Erythroblast (primary cell): ENCODE measurements at regions not wholly inside any gene's neighbourhood (a gene's known extent, or its start where the extent isn't known, plus 50 kb on each side); places are given as distances from the start of the nearest gene placed in this dataset.
A peak's percentile ranks its signal among the peaks of the same experiment; 100 is the strongest.
"Not testable (repeated sequence)": the region's sequence is repeated elsewhere in the genome, so short reads cannot be mapped to it uniquely, and the experiment has no call there.

Source experiments
- DNase-seq, 2 experiments: peaks; one replicate each; lab custom pipeline; 2025; lab: John Stamatoyannopoulos, UW
- GATA1 ChIP-seq: IDR thresholded peaks from 2 replicates; pipeline ENCODE4 v1.6.1; 2011; ENCODE audit warnings: low read depth, mild to moderate bottlenecking, control low read depth, low read length, moderate library complexity
- POLR2A ChIP-seq: IDR thresholded peaks from 2 replicates; pipeline ENCODE4 v1.6.1; 2011; ENCODE audit warnings: mild to moderate bottlenecking, low read length

DNA sequence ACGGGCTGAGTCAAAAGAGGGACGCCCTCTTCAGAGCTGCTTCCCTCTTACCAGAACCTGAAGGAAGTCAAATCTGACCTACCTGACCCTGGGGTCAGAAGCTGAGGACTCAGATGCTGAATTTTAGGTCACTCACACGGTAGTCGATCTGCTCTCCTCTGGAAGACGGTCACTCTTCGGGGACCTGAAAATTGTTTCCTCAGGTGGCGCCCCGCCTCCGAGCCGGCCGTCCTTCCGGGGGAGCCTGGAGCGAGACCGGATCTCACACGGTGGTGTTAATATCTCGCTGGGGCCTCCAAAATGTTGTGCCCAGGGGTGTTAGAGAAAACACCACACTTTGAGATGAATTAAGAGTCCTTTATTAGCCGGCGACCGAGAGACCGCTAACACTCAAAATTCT is 737.2 kb downstream of the SI start:
- TF ChIP-seq POLR2A (no peak), GATA1 (no peak)

DNA sequence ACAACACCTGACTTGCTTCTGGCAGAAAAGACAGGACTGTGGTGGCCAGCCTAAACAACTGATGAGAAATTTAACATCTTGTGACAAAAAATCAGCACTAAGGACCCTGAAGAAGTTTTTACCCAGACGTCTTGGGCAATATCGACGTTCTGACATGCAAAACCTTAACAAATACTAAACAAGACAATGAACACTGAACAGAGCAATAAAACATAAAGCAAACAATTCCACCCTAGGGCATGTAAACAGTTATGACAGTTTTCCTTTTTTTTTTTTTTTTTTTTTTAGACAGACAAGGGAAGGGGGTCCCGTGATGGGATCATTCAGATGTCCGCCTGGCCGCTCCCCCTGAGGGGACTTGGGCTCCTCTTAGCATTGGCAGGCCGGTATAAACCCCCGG is 738.0 kb downstream of the SI start:
- DNase-seq: no peak

More for the DNA sequence above, 737.2 kb downstream of the SI start:
- DNase-seq: no peak

DNA sequence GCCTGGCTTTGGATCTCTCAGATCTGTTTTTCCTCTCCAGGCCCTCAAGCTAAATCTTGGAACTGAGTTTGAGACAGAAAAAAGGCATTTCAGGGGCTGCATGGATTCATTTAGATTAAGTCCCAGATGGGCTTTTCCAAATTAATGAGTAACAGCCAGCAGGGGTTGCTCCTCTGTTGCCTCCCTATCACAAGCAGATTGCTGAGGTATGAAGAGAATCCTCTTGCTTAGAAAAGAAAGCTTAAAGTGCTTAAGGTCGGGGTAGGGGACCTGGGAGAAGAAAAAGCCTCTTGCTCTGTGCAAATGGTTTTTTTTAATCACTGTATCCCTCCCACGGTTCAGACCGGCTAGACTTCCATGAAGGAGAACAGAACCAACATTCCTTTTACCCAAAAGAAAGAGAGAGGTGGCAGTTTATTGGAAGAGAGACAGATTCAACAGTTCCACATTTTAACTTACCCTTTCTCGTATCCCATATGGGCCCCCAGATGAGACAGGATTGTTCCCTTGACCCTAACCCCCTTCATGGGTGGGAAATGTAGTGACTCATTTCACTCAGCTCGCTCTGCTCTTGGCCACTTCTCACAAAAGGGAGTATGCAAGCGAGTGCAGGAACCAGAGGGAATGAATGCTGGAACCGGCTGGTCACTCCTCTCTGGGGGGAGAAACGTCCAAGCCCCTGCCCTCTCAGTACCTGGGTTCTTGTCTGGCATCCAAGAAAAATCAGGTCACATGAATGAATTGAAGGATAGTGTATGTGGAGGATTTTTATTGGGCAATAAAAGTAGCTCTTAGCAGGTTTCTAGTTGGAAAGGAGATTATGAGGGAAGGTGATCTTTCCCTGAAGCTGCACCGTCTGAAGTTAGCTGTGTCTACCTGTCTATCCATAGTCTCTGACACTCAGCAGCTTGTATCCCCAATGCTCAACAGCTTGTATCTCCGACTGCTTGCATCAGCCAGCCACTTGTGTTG is 745.2 kb downstream of the SI start:
- TF ChIP-seq POLR2A: no peak
- TF ChIP-seq GATA1: no peak

More for the DNA sequence above, 738.0 kb downstream of the SI start:
- TF ChIP-seq POLR2A (no peak), GATA1 (no peak)

DNA sequence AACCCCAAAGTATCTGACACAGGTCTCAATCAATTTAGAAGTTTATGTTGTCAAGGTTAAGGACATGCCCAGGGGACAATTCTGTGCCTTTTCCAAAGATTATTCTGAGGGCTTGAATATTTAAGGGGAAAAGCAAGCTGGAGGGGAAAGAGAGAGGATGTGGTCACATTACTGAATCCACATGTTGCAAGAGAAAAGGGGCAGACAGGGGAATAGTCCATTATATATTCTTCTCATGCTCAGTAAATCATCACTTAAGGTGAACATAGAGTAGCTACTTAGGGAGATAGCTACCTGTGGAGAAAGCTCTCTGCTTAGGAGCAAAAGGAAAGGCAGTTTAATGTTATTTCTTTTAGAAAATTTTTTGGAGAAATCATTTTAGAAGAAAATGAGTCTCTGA is 751.6 kb downstream of the SI start:
- no peak for DNase-seq
- TF ChIP-seq POLR2A (no peak), GATA1 (no peak)

More for the DNA sequence above, 745.2 kb downstream of the SI start:
- peak in 1 of 2 experiments; percentile 0 for DNase-seq

DNA sequence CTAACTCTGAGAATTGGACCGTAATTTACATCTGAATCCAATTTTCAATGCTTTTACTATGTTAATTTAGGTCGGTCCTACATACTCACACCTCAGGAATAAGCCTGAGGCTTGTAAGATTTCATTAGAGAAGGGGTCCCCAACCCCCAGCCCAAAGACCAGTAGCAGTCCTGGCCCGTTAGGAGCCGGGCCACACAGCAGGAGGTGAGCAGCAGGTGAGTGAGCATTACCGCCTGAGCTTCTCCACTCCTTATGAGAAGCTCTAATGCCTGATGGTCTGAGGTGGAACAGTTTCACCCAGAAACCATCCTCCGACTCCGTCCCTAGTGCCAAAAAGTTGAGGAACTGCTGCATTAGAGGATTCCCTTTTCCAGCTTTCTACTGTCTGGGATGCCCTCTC is 757.3 kb downstream of the SI start:
- TF ChIP-seq GATA1 (no peak), POLR2A (no peak)
- DNase-seq: no peak

DNA sequence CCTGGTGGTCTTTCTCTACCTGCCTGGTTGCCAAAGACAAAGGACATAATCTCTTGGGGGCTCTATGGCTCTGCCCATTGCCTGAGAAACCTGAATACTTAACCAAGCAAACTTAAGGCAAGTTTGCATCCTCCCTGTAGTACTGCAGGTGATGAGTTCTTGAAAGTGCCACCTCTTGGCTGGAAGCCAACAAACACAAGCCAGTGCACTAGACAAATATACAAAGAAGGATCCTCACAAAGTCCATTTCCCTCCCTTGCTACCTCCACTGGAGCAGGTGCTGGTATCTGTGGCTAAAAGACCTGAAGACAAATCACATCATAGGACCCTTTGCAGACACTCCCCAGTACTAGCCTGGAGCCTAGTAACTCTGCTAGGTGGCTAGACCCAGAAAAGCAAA is 772.3 kb downstream of the SI start:
- no peak for TF ChIP-seq POLR2A
- TF ChIP-seq GATA1: no peak

DNA sequence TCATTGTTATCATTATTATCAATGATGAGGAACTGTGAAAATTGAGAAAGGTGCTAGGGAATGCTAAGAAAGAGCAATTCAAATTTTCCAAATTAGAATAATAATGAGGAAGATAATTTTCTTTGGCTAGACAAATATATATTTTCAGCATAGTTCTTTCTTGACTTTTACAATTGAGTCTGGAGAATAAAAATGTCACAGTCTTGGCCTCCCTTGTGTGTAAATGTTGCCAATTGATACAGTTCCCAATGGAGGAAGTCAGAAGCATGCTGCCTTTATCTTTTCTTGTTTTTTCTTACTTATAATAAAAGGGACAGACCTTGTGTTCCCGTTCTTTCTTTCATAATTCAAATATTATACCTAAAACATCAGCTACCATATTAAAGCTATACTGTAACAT is 774.4 kb downstream of the SI start:
- TF ChIP-seq POLR2A (no peak), GATA1 (no peak)
- DNase-seq: no peak

More for the DNA sequence above, 772.3 kb downstream of the SI start:
- no peak for DNase-seq

DNA sequence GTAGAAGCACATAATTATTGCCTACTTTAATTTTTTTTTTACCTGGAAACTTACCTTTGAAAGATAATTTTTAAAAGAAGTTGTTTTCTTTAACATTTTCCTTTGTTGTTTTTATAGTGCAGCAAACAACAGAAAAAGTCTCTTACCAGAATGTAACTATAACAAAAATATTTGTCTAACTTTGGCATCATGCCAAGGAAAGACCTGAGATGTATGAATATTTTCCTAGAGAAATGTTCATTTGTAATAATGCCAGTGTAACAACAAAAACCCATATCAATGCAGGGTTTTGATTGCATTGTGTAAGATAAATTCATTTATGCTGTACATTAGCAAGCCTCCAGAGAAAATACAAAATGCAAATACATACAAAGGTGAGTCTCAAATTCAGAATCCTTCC is 775.7 kb downstream of the SI start:
- no peak for TF ChIP-seq GATA1
- no peak for TF ChIP-seq POLR2A
- DNase-seq: no peak

DNA sequence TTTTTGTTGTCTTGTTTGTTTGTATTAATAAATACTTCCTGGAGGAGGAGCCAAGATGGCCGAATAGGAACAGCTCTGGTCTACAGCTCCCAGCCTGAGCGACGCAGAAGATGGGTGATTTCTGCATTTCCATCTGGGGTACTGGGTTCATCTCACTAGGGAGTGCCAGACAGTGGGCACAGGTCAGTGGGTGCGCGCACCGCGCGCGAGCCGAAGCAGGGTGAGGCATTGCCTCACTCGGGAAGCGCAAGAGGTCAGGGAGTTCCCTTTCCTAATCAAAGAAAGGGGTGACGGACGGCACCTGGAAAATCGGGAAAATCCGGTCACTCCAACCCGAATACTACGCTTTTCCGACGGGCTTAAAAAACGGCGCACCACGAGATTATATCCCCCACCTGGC is 786.8 kb downstream of the SI start:
- DNase-seq: not testable (repeated sequence)

DNA sequence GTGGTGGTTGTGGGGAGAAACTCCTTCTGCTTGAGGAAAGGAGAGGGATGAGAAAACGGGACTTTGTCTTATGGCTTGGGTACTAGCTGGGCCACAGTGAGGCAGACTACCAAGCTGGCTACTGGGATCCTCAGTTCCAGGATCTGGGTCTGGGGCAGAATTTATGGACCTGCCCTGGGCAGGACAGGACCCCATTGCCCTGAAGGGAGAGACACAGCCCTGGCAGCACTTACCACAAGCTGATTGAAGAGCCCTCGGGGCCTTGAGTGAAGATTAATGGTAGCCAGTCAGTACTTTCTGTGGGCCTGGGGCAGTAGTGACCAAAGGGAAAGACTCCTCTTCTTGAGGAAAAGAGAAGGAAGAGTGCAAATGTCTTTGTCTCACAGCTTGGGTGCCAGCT is 799.7 kb downstream of the SI start:
- DNase-seq: no peak
- TF ChIP-seq POLR2A (no peak), GATA1 (no peak)

DNA sequence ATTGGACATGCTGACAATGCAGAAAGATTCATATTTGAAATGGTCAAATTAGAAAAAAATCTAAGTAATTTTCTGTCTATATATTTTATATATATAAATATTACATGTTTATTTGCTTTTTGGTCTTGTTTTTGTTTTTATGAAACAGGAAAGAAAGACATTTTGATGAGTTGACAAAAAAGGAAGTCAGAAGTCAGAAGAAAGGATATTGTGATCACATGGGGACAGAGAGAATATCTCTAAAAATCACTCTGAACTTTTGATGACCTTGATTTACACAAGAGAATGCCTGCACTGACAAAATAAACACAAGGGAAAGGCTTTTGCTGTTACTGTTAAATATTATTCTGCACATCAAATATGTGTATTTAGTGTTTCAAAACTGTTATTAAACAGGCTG is 811.2 kb downstream of the SI start:
- DNase-seq: no peak
- TF ChIP-seq POLR2A (no peak), GATA1 (no peak)

DNA sequence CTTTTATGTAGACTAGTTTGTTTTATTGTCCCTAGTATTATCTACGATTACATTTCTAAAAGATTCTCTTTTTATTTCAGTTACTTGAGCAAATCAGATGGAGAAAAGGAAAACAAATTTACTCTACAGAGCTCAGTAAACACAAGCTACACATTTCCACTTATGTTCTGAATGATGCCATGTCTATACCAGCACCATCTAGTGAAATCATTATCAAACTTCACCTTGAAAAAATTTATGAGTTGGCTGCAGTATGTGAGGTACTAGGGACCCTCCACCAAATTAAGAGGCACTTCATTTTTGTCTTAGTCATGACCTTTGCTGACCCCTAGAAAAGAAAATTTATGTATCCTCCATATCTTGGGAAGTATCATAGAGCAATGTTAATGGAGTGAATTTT is 827.4 kb downstream of the SI start:
- no peak for DNase-seq

DNA sequence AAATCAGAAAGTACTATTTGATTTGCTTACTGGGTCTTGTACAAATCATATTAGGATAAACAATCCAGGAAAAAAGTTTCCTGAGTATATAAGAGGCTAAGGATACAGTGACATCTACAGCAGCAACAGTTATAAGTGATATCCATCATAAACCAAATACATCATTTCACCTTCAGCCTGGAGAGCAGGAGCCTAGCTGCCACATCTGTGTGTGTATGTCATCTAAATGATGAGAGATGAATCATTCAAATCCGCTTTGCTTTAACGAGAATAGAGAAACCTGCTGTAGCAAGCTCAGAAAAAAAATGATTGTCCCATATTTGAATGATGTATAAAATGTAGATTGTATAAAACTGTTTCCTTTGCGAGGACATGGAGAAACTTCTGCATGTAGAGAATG is 841.4 kb downstream of the SI start:
- DNase-seq: no peak
- TF ChIP-seq POLR2A: no peak

More for the DNA sequence above, 827.4 kb downstream of the SI start:
- TF ChIP-seq GATA1 (no peak), POLR2A (no peak)

DNA sequence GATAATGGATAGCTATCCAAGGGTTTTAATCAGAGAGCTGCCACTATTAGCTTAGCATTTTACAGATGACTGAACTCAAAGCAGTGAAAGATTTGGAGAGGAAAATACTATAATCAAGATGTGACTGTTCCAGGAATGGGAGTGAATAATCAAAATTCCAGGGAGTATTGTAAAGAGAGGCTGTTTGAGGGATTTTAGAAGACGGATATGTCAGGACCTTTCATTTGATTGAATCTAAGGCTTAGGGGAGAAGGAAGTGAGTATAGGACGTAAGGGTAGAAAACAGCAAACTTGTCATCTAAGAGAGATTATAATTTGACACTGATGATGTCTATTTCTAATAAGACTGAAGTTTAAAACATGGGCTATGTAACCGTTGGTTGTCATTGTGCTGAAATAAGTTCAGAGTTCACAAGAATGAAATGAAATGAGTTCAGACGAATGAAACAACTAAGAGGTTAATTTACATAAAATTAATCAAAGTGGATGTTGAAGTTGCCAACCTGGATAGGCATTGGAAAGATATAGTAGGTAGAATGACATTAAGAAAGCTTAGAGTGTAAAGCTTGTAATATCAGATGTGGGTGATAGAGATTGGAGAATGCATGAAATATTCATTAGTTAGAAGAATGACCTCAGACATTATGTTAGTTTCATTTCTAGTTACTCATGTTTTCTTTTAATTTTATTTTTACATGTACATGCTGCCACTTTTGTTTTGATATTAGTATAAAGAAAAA is 842.8 kb downstream of the SI start:
- TF ChIP-seq GATA1: no peak
- TF ChIP-seq POLR2A: no peak
- DNase-seq: no peak
